ENCODE measurements at regions not wholly inside any gene's neighbourhood (a gene's known extent, or its start where the extent isn't known, plus 50 kb on each side); places are given as distances from the start of the nearest gene placed in this dataset.

GRCh38 chr15:39333393-39333792 lies 247.5 kb upstream of the THBS1 start:
- H3K9me3 ChIP-seq (ENCODE audit: control insufficient read depth, low read length): no peaks in the 10 kb centered on the region
- no peak overlapping the region for H3K4me3 ChIP-seq (ENCODE audit: insufficient read depth, low read depth, low read length, poor library complexity, severe bottlenecking)
- H3K27ac ChIP-seq (ENCODE audit: insufficient read depth, low read length, poor library complexity, severe bottlenecking): no peak overlapping the region
- H3K36me3 ChIP-seq (ENCODE audit: control insufficient read depth, insufficient read depth, low read length): no peaks in the 10 kb centered on the region
- DNase-seq: no peak
- H3K4me1 ChIP-seq (ENCODE audit: control insufficient read depth, insufficient read depth, low read length, poor library complexity, severe bottlenecking): no peaks in the 10 kb centered on the region
- no peaks in the 10 kb centered on the region for H3K27me3 ChIP-seq (replicated peaks; ENCODE audit: control insufficient read depth, insufficient read depth, low read length, poor library complexity, severe bottlenecking)

- H3K4me3 ChIP-seq (ENCODE audit: insufficient read depth, low read depth, low read length, poor library complexity, severe bottlenecking): no peak overlapping the region
- no peaks in the 10 kb centered on the region for H3K4me1 ChIP-seq (ENCODE audit: control insufficient read depth, insufficient read depth, low read length, poor library complexity, severe bottlenecking)
- H3K27ac ChIP-seq (ENCODE audit: insufficient read depth, low read length, poor library complexity, severe bottlenecking): no peak overlapping the region
- H3K36me3 ChIP-seq (ENCODE audit: control insufficient read depth, insufficient read depth, low read length): no peaks in the 10 kb centered on the region
- no peaks in the 10 kb centered on the region for H3K27me3 ChIP-seq (replicated peaks; ENCODE audit: control insufficient read depth, insufficient read depth, low read length, poor library complexity, severe bottlenecking)
- DNase-seq: no peak
- H3K9me3 ChIP-seq (ENCODE audit: control insufficient read depth, low read length): no peaks in the 10 kb centered on the region
Observed at GRCh38 chr15:39333896-39334295, 247.0 kb upstream of the THBS1 start.

DNA sequence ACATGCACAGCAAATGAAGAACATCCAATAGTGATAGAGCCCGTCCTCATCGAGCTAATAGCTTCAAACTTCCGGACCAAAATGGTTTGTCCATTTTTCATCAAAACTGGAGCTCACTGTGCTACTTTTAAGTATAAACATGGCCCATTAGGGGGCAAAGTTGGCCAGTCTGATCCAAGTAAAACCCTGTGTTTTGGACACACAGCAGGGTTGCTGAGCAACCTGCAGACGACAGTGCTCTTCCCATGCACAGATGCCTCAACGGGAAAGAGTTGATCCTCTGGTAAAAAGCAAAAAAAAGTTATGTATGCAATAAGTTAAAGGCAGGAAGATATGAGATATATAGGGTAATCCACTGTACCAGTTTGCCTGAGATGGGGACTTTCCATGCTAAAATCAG lies 244.0 kb upstream of the THBS1 start:
- no peak overlapping the region for H3K4me3 ChIP-seq (ENCODE audit: insufficient read depth, low read depth, low read length, poor library complexity, severe bottlenecking)
- no peaks in the 10 kb centered on the region for H3K9me3 ChIP-seq (ENCODE audit: control insufficient read depth, low read length)
- no peaks in the 10 kb centered on the region for H3K4me1 ChIP-seq (ENCODE audit: control insufficient read depth, insufficient read depth, low read length, poor library complexity, severe bottlenecking)
- no peak overlapping the region for H3K27ac ChIP-seq (ENCODE audit: insufficient read depth, low read length, poor library complexity, severe bottlenecking)
- no peaks in the 10 kb centered on the region for H3K27me3 ChIP-seq (replicated peaks; ENCODE audit: control insufficient read depth, insufficient read depth, low read length, poor library complexity, severe bottlenecking)
- no peaks in the 10 kb centered on the region for H3K36me3 ChIP-seq (ENCODE audit: control insufficient read depth, insufficient read depth, low read length)
- no peak for DNase-seq

GRCh38 chr15:39338251-39338650 lies 242.6 kb upstream of the THBS1 start:
- Histone ChIP-seq H3K27ac (ENCODE audit: insufficient read depth, low read length, poor library complexity, severe bottlenecking) (no peak overlapping the region), H3K4me3 (ENCODE audit: insufficient read depth, low read depth, low read length, poor library complexity, severe bottlenecking) (no peak overlapping the region), H3K36me3 (ENCODE audit: control insufficient read depth, insufficient read depth, low read length) (no peaks in the 10 kb centered on the region), H3K27me3 (replicated peaks; ENCODE audit: control insufficient read depth, insufficient read depth, low read length, poor library complexity, severe bottlenecking) (no peaks in the 10 kb centered on the region), H3K9me3 (ENCODE audit: control insufficient read depth, low read length) (no peaks in the 10 kb centered on the region), H3K4me1 (ENCODE audit: control insufficient read depth, insufficient read depth, low read length, poor library complexity, severe bottlenecking) (no peaks in the 10 kb centered on the region)
- no peak for DNase-seq

DNA sequence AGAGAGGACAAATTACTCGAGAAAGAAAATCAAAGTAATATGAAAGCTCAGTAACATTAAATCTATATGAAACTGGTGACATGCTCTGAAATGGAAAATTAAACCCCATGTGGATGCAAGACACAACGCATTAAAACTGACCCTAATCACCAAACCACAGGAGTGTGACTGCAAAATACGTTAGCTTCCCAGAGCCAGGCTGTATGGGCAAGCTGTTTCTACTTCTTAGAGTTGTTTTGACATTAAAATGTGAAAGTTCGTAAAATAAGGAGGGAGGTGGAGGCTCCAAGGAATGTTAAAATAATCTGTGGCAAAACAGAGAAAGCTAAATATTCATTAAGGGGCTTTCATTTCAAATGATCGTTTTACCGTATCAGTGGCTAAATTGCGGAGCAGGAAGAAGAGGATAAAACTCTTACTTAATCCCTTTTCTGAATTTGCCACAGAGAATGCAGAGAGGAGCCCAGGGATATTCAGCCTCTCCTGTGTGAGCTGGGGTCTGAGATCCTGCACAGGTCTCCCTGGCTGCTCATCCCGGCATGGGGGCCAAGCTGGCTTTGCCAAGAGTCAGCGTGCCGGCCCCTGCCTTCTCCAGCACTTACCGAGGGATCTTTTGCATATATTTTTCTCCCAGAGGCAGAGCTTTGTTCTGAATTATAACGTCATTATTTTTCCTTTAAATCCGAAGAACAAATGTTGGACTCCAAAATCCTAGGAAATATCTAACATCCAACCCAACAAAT lies 239.8 kb upstream of the THBS1 start:
- no peak overlapping the region for H3K27ac ChIP-seq (ENCODE audit: insufficient read depth, low read length, poor library complexity, severe bottlenecking)
- no peaks in the 10 kb centered on the region for H3K4me1 ChIP-seq (ENCODE audit: control insufficient read depth, insufficient read depth, low read length, poor library complexity, severe bottlenecking)
- H3K36me3 ChIP-seq (ENCODE audit: control insufficient read depth, insufficient read depth, low read length): no peaks in the 10 kb centered on the region
- H3K9me3 ChIP-seq (ENCODE audit: control insufficient read depth, low read length): no peaks in the 10 kb centered on the region
- no peaks in the 10 kb centered on the region for H3K27me3 ChIP-seq (replicated peaks; ENCODE audit: control insufficient read depth, insufficient read depth, low read length, poor library complexity, severe bottlenecking)
- H3K4me3 ChIP-seq (ENCODE audit: insufficient read depth, low read depth, low read length, poor library complexity, severe bottlenecking): no peak overlapping the region
- DNase-seq: no peak

DNA sequence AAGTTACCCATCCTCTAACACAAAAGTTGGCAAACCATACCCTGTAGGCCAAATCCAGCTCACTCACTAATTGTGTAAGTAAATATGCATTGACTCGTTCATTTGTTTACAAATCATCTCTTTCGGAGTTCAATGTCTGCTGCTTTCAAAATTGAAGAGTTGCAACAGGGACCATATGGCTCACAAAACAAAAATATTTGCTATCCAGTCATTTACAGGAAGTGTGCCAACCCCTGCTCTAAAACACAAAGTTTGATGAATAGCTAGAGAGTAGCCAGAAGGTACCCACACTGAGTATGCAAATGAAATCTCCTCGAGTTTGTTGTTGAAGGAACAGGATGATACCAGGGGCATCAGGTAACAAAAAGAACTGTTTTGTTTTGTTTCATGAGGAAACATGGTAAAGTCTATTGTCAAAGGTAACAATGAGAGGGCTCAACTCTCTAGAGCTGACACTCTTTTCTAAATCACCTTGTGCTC lies 236.2 kb upstream of the THBS1 start:
- no peak for DNase-seq
- H3K4me3 ChIP-seq (ENCODE audit: insufficient read depth, low read depth, low read length, poor library complexity, severe bottlenecking): no peak overlapping the region

DNA sequence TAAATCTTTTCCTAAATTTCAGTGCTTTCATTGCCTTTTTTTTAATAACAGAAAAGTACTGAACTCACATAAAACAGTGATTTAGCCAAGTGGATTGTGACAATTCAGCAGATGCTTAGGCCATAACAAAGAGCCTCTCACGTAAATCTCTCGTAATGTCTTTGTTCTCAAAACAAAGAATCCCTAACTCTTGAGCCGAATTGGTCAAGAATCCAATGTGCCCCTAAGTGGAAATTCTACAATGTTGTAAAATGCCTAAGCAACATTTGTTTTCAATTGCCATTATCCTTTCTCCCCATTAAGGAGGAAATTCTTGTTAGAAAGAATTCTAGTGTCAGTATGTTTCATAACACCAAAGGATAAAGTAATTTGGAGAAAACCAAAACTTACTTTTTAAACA lies 235.7 kb upstream of the THBS1 start:
- no peaks in the 10 kb centered on the region for H3K4me1 ChIP-seq (ENCODE audit: control insufficient read depth, insufficient read depth, low read length, poor library complexity, severe bottlenecking)
- H3K4me3 ChIP-seq (ENCODE audit: insufficient read depth, low read depth, low read length, poor library complexity, severe bottlenecking): no peak overlapping the region
- H3K27ac ChIP-seq (ENCODE audit: insufficient read depth, low read length, poor library complexity, severe bottlenecking): no peak overlapping the region
- no peak for DNase-seq
- no peaks in the 10 kb centered on the region for H3K9me3 ChIP-seq (ENCODE audit: control insufficient read depth, low read length)
- no peaks in the 10 kb centered on the region for H3K27me3 ChIP-seq (replicated peaks; ENCODE audit: control insufficient read depth, insufficient read depth, low read length, poor library complexity, severe bottlenecking)
- no peaks in the 10 kb centered on the region for H3K36me3 ChIP-seq (ENCODE audit: control insufficient read depth, insufficient read depth, low read length)

More for the DNA sequence above, 236.2 kb upstream of the THBS1 start:
- no peaks in the 10 kb centered on the region for H3K27me3 ChIP-seq (replicated peaks; ENCODE audit: control insufficient read depth, insufficient read depth, low read length, poor library complexity, severe bottlenecking)
- no peaks in the 10 kb centered on the region for H3K9me3 ChIP-seq (ENCODE audit: control insufficient read depth, low read length)
- no peaks in the 10 kb centered on the region for H3K4me1 ChIP-seq (ENCODE audit: control insufficient read depth, insufficient read depth, low read length, poor library complexity, severe bottlenecking)
- no peaks in the 10 kb centered on the region for H3K36me3 ChIP-seq (ENCODE audit: control insufficient read depth, insufficient read depth, low read length)
- H3K27ac ChIP-seq (ENCODE audit: insufficient read depth, low read length, poor library complexity, severe bottlenecking): no peak overlapping the region

DNA sequence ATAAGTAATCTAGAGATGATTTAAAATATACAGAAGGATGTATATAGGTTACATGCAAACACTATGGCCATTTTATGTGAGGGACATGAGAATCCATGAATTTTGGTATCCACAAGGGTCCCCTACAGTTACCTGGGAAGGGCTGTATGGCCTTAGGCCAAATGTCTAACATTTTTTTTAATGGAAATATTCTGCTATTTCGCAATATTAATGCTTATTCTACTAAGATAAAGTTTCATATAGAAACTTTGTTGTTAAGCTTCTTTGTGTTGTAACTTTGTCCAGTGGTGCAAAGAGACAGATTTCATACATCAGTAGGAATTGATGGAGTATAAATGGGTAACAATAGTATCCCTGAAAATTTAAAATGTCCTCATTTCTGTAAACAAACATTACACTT lies 233.4 kb upstream of the THBS1 start:
- Histone ChIP-seq H3K4me1 (ENCODE audit: control insufficient read depth, insufficient read depth, low read length, poor library complexity, severe bottlenecking) (no peaks in the 10 kb centered on the region), H3K27me3 (replicated peaks; ENCODE audit: control insufficient read depth, insufficient read depth, low read length, poor library complexity, severe bottlenecking) (no peaks in the 10 kb centered on the region), H3K36me3 (ENCODE audit: control insufficient read depth, insufficient read depth, low read length) (no peaks in the 10 kb centered on the region), H3K27ac (ENCODE audit: insufficient read depth, low read length, poor library complexity, severe bottlenecking) (no peak overlapping the region), H3K4me3 (ENCODE audit: insufficient read depth, low read depth, low read length, poor library complexity, severe bottlenecking) (no peak overlapping the region), H3K9me3 (ENCODE audit: control insufficient read depth, low read length) (no peaks in the 10 kb centered on the region)
- DNase-seq: no peak

DNA sequence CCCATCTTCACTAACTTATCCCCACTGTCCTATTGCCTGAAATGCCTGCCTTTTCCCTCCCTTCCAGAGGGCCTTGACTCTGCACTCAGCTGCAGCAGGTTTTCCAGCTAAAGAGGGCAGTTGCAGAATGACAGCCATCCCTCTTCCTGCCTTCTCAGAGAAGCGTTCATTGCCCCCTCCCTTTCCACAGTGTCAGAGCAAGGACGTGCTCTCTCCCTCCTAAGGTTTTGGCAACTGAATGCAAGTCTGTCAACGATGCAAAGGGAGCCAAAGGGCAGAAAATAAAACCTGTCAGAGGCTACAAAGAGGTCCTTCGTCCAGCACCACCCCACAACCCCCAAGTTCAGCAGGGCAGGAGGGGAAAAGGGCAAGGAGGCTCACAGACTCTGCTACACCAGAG lies 230.1 kb upstream of the THBS1 start:
- no peak for DNase-seq

GRCh38 chr15:39354189-39354588 lies 226.7 kb upstream of the THBS1 start:
- no peak overlapping the region for H3K4me3 ChIP-seq (ENCODE audit: insufficient read depth, low read depth, low read length, poor library complexity, severe bottlenecking)
- no peaks in the 10 kb centered on the region for H3K9me3 ChIP-seq (ENCODE audit: control insufficient read depth, low read length)
- H3K4me1 ChIP-seq (ENCODE audit: control insufficient read depth, insufficient read depth, low read length, poor library complexity, severe bottlenecking): no peaks in the 10 kb centered on the region
- no peaks in the 10 kb centered on the region for H3K27me3 ChIP-seq (replicated peaks; ENCODE audit: control insufficient read depth, insufficient read depth, low read length, poor library complexity, severe bottlenecking)
- no peaks in the 10 kb centered on the region for H3K36me3 ChIP-seq (ENCODE audit: control insufficient read depth, insufficient read depth, low read length)
- no peak overlapping the region for H3K27ac ChIP-seq (ENCODE audit: insufficient read depth, low read length, poor library complexity, severe bottlenecking)
- DNase-seq: no peak

More for the DNA sequence above, 230.1 kb upstream of the THBS1 start:
- H3K36me3 ChIP-seq (ENCODE audit: control insufficient read depth, insufficient read depth, low read length): no peaks in the 10 kb centered on the region
- no peaks in the 10 kb centered on the region for H3K9me3 ChIP-seq (ENCODE audit: control insufficient read depth, low read length)
- H3K4me1 ChIP-seq (ENCODE audit: control insufficient read depth, insufficient read depth, low read length, poor library complexity, severe bottlenecking): no peaks in the 10 kb centered on the region
- no peak overlapping the region for H3K27ac ChIP-seq (ENCODE audit: insufficient read depth, low read length, poor library complexity, severe bottlenecking)
- no peaks in the 10 kb centered on the region for H3K27me3 ChIP-seq (replicated peaks; ENCODE audit: control insufficient read depth, insufficient read depth, low read length, poor library complexity, severe bottlenecking)
- no peak overlapping the region for H3K4me3 ChIP-seq (ENCODE audit: insufficient read depth, low read depth, low read length, poor library complexity, severe bottlenecking)
